ENCODE measurements at regions not wholly inside any gene's neighbourhood (a gene's known extent, or its start where the extent isn't known, plus 50 kb on each side); places are given as distances from the start of the nearest gene placed in this dataset.

- Histone ChIP-seq H3K4me1 (ENCODE audit: low read length) (no peaks in the 10 kb centered on the region), H3K4me2 (ENCODE audit: low read length) (no peak overlapping the region), H3K27ac (ENCODE audit: low read length) (no peak overlapping the region), H3K4me3 (ENCODE audit: low read length) (no peak overlapping the region), H3K79me2 (ENCODE audit: low read length) (no peaks in the 10 kb centered on the region), H3K27me3 (ENCODE audit: low read depth, low read length) (no peaks in the 10 kb centered on the region), H3K9me3 (ENCODE audit: insufficient read depth, low read length) (no peaks in the 10 kb centered on the region), H4K20me1 (ENCODE audit: insufficient read depth, low read length) (no peaks in the 10 kb centered on the region), H2AFZ (ENCODE audit: low read depth, low read length) (no peak overlapping the region), H3K36me3 (replicated peaks; ENCODE audit: low read depth, low read length) (no peaks in the 10 kb centered on the region), H3K9ac (ENCODE audit: low read length) (no peak overlapping the region)
- TF ChIP-seq EZH2phosphoT487 (IDR thresholded peaks at IDR 0.05; ENCODE audit: low read depth), result no peak
- TF ChIP-seq, protein P1, sequence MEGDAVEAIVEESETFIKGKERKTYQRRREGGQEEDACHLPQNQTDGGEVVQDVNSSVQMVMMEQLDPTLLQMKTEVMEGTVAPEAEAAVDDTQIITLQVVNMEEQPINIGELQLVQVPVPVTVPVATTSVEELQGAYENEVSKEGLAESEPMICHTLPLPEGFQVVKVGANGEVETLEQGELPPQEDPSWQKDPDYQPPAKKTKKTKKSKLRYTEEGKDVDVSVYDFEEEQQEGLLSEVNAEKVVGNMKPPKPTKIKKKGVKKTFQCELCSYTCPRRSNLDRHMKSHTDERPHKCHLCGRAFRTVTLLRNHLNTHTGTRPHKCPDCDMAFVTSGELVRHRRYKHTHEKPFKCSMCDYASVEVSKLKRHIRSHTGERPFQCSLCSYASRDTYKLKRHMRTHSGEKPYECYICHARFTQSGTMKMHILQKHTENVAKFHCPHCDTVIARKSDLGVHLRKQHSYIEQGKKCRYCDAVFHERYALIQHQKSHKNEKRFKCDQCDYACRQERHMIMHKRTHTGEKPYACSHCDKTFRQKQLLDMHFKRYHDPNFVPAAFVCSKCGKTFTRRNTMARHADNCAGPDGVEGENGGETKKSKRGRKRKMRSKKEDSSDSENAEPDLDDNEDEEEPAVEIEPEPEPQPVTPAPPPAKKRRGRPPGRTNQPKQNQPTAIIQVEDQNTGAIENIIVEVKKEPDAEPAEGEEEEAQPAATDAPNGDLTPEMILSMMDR (IDR thresholded peaks at IDR 0.05; ENCODE audit: low read depth, low read length), result no peak
Observed at GRCh38 chr2:152874955-152875354, 156.5 kb downstream of the ARL6IP6 start.

GRCh38 chr2:152870239-152870638 lies 151.8 kb downstream of the ARL6IP6 start:
- TF ChIP-seq, protein P1 (IDR thresholded peaks at IDR 0.05; ENCODE audit: low read depth, low read length), result no peak
- TF ChIP-seq EZH2phosphoT487 (IDR thresholded peaks at IDR 0.05; ENCODE audit: low read depth), result no peak
- Histone ChIP-seq H3K27ac (ENCODE audit: low read length) (no peak overlapping the region), H3K9me3 (ENCODE audit: insufficient read depth, low read length) (no peaks in the 10 kb centered on the region), H3K27me3 (ENCODE audit: low read depth, low read length) (no peaks in the 10 kb centered on the region), H3K4me1 (ENCODE audit: low read length) (no peaks in the 10 kb centered on the region), H2AFZ (ENCODE audit: low read depth, low read length) (no peak overlapping the region), H3K9ac (ENCODE audit: low read length) (no peak overlapping the region), H3K4me2 (ENCODE audit: low read length) (no peak overlapping the region), H3K4me3 (ENCODE audit: low read length) (no peak overlapping the region), H3K79me2 (ENCODE audit: low read length) (no peaks in the 10 kb centered on the region), H3K36me3 (replicated peaks; ENCODE audit: low read depth, low read length) (no peaks in the 10 kb centered on the region), H4K20me1 (ENCODE audit: insufficient read depth, low read length) (no peaks in the 10 kb centered on the region)

GRCh38 chr2:152867397-152867796 lies 149.0 kb downstream of the ARL6IP6 start:
- Histone ChIP-seq H3K4me3 (ENCODE audit: low read length) (no peak overlapping the region), H3K27ac (ENCODE audit: low read length) (no peak overlapping the region)

DNA sequence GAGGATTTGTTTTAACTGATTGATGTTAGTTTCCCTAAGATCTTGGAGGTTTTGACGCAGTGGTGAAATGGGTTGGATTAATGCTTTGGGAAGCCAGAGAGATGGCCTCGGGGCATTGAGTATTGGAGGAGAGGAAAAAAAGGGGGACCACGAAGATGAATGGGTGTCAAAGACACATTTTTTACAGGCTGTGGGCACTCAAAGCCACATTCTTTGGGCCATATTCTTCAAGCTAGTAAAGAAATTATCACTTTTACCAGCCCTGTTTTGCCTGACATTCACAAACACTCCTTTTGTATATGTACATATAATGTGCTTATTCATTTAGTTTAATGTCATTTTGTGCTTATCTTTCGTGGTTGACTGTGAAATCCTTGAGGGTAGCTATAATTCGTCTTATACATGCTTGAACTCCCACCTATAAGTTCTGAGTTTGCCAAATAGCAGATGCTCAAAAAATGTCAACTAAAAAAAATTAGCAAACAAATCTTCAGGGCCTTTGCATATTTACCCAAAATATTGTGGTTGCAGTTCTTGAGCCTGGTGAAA lies 146.3 kb downstream of the ARL6IP6 start:
- Histone ChIP-seq H3K27ac (ENCODE audit: low read length) (no peak overlapping the region), H4K20me1 (ENCODE audit: insufficient read depth, low read length) (no peaks in the 10 kb centered on the region), H3K9ac (ENCODE audit: low read length) (no peak overlapping the region), H3K79me2 (ENCODE audit: low read length) (no peaks in the 10 kb centered on the region), H2AFZ (ENCODE audit: low read depth, low read length) (no peak overlapping the region), H3K9me3 (ENCODE audit: insufficient read depth, low read length) (peaks cover 4% of the 10 kb centered on the region; the same call in 1 of the 2 replicates), H3K27me3 (ENCODE audit: low read depth, low read length) (no peaks in the 10 kb centered on the region), H3K4me3 (ENCODE audit: low read length) (no peak overlapping the region), H3K4me1 (ENCODE audit: low read length) (no peaks in the 10 kb centered on the region), H3K36me3 (replicated peaks; ENCODE audit: low read depth, low read length) (no peaks in the 10 kb centered on the region), H3K4me2 (ENCODE audit: low read length) (no peak overlapping the region)
- TF ChIP-seq EZH2phosphoT487 (IDR thresholded peaks at IDR 0.05; ENCODE audit: low read depth), result no peak
- TF ChIP-seq, protein P1 (IDR thresholded peaks at IDR 0.05; ENCODE audit: low read depth, low read length), result no peak

More at GRCh38 chr2:152867397-152867796, 149.0 kb downstream of the ARL6IP6 start:
- TF ChIP-seq, protein P1 (IDR thresholded peaks at IDR 0.05; ENCODE audit: low read depth, low read length), result no peak
- TF ChIP-seq EZH2phosphoT487 (IDR thresholded peaks at IDR 0.05; ENCODE audit: low read depth), result no peak
- H3K4me2 ChIP-seq (ENCODE audit: low read length), result no peak overlapping the region
- H2AFZ ChIP-seq (ENCODE audit: low read depth, low read length), result no peak overlapping the region
- H3K36me3 ChIP-seq (replicated peaks; ENCODE audit: low read depth, low read length), result no peaks in the 10 kb centered on the region
- H3K9me3 ChIP-seq (ENCODE audit: insufficient read depth, low read length), result peaks cover 4% of the 10 kb centered on the region; the same call in 1 of the 2 replicates
- no peaks in the 10 kb centered on the region for H3K27me3 ChIP-seq (ENCODE audit: low read depth, low read length)
- no peaks in the 10 kb centered on the region for H4K20me1 ChIP-seq (ENCODE audit: insufficient read depth, low read length)
- H3K79me2 ChIP-seq (ENCODE audit: low read length), result no peaks in the 10 kb centered on the region
- no peaks in the 10 kb centered on the region for H3K4me1 ChIP-seq (ENCODE audit: low read length)
- H3K9ac ChIP-seq (ENCODE audit: low read length), result no peak overlapping the region
